Activated T-helper 1 cell treated with anti-CD3 and anti-CD28 coated beads, Interleukin-12 subunit alpha, Interleukin-12 subunit beta, Interleukin-2, Interleukin-4 antibody, amounts not matched to agents 30 ng/mL and 10 ng/mL and 1 ng/mL, durations not matched to agents 14 hours and 24 hours and 36 hours (primary cell): ENCODE measurements at regions not wholly inside any gene's neighbourhood (a gene's known extent, or its start where the extent isn't known, plus 50 kb on each side); places are given as distances from the start of the nearest gene placed in this dataset.
"Not testable (repeated sequence)": the region's sequence is repeated elsewhere in the genome, so short reads cannot be mapped to it uniquely, and the experiment has no call there.

Source experiments
- DNase-seq: peaks from one replicate; pipeline ENCODE4 v3.0.0; 2021; ENCODE audit warnings: low spot score
- H3K27ac Mint-ChIP-seq: one replicate; pipeline ENCODE4 v1.8.0; 2021; ENCODE audit warnings: mild to moderate bottlenecking, mixed read lengths
- H3K27me3 Mint-ChIP-seq: one replicate; pipeline ENCODE4 v1.8.0; 2022; ENCODE audit warnings: mild to moderate bottlenecking, moderate library complexity, mixed read lengths; ENCODE audit not compliant: insufficient read depth
- H3K36me3 Mint-ChIP-seq: one replicate; pipeline ENCODE4 v1.8.0; 2021; ENCODE audit warnings: low read depth, mixed read lengths
- H3K4me1 Mint-ChIP-seq: one replicate; pipeline ENCODE4 v1.8.0; 2021; ENCODE audit warnings: low read depth, mixed read lengths
- H3K4me3 Mint-ChIP-seq: one replicate; pipeline ENCODE4 v1.8.0; 2021; ENCODE audit warnings: mild to moderate bottlenecking, moderate library complexity, mixed read lengths
- H3K9me3 Mint-ChIP-seq: one replicate; pipeline ENCODE4 v1.8.0; 2021; ENCODE audit warnings: mixed read lengths
- intact Hi-C: fragments of 100-400 bp; cut with micrococcal nuclease; formaldehyde crosslinking; loops from one replicate; pipeline ENCODE4 v1.15.1; 2024

DNA sequence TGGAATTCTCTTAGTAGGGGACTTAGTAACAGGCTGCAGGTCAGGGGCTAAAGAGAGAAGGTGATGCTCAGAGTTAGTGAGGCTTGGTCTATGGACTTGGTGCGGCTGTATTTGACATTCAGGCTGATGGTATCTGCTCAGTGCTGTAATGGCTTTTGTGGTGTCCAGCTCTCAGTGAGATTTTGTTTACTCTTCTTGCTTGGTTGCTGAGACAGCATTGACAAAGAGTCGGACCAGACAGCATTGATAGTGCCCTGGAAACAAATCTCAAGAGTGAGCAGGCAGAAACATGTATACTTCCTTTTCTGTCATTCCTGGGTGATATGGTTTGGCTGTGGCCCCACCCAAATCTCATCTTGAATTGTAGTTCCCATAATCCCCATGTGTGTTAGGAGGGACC lies 202.0 kb downstream of the STK31 start:
- no peak for DNase-seq
- no peak overlapping the region for H3K27ac Mint-ChIP-seq
- no peaks in the 10 kb centered on the region for H3K36me3 Mint-ChIP-seq
- peaks cover 8% of the 10 kb centered on the region for H3K27me3 Mint-ChIP-seq
- no peak overlapping the region for H3K4me3 Mint-ChIP-seq
- H3K4me1 Mint-ChIP-seq: no peaks in the 10 kb centered on the region
- intact Hi-C loops: no loop called here
- peaks cover 12% of the 10 kb centered on the region for H3K9me3 Mint-ChIP-seq

GRCh38 chr7:23913016-23913415 lies 203.0 kb downstream of the STK31 start:
- H3K27ac Mint-ChIP-seq: no peak overlapping the region
- H3K4me1 Mint-ChIP-seq: no peaks in the 10 kb centered on the region
- intact Hi-C loops: no loop called here
- H3K36me3 Mint-ChIP-seq: no peaks in the 10 kb centered on the region
- peaks cover 12% of the 10 kb centered on the region for H3K9me3 Mint-ChIP-seq
- DNase-seq: no peak
- peaks cover 8% of the 10 kb centered on the region for H3K27me3 Mint-ChIP-seq
- H3K4me3 Mint-ChIP-seq: no peak overlapping the region

- Mint-ChIP-seq H3K4me3 (no peak overlapping the region), H3K9me3 (peaks cover 12% of the 10 kb centered on the region), H3K36me3 (no peaks in the 10 kb centered on the region), H3K27ac (no peak overlapping the region), H3K4me1 (no peaks in the 10 kb centered on the region), H3K27me3 (peaks cover 8% of the 10 kb centered on the region)
- intact Hi-C loops: no loop called here
- no peak for DNase-seq
These were observed 205.2 kb downstream of the STK31 start for GRCh38 chr7:23915236-23915635.

GRCh38 chr7:23918286-23918685 lies 208.3 kb downstream of the STK31 start:
- DNase-seq: no peak
- Mint-ChIP-seq H3K4me1 (no peaks in the 10 kb centered on the region), H3K27ac (no peak overlapping the region), H3K9me3 (no peaks in the 10 kb centered on the region), H3K4me3 (no peak overlapping the region), H3K36me3 (no peaks in the 10 kb centered on the region), H3K27me3 (peaks cover 5% of the 10 kb centered on the region)
- intact Hi-C loops: no loop called here

GRCh38 chr7:23918856-23919255 lies 208.8 kb downstream of the STK31 start:
- H3K4me3 Mint-ChIP-seq: no peak overlapping the region
- no peak for DNase-seq
- no peaks in the 10 kb centered on the region for H3K9me3 Mint-ChIP-seq
- peaks cover 5% of the 10 kb centered on the region for H3K27me3 Mint-ChIP-seq
- H3K27ac Mint-ChIP-seq: no peak overlapping the region
- H3K4me1 Mint-ChIP-seq: no peaks in the 10 kb centered on the region
- H3K36me3 Mint-ChIP-seq: no peaks in the 10 kb centered on the region
- intact Hi-C loops: no loop called here

- intact Hi-C loops: no loop called here
- Mint-ChIP-seq H3K27ac (no peak overlapping the region), H3K27me3 (no peaks in the 10 kb centered on the region), H3K36me3 (no peaks in the 10 kb centered on the region), H3K9me3 (no peaks in the 10 kb centered on the region), H3K4me3 (no peak overlapping the region), H3K4me1 (no peaks in the 10 kb centered on the region)
- DNase-seq: no peak
These were observed 215.1 kb downstream of the STK31 start for GRCh38 chr7:23925088-23925487.

- intact Hi-C loops: no loop called here
- DNase-seq: no peak
- H3K27me3 Mint-ChIP-seq: no peaks in the 10 kb centered on the region
- H3K9me3 Mint-ChIP-seq: no peaks in the 10 kb centered on the region
- H3K4me1 Mint-ChIP-seq: no peaks in the 10 kb centered on the region
- no peaks in the 10 kb centered on the region for H3K36me3 Mint-ChIP-seq
- no peak overlapping the region for H3K4me3 Mint-ChIP-seq
- H3K27ac Mint-ChIP-seq: no peak overlapping the region
These were observed 217.8 kb downstream of the STK31 start for GRCh38 chr7:23927709-23928417.

DNA sequence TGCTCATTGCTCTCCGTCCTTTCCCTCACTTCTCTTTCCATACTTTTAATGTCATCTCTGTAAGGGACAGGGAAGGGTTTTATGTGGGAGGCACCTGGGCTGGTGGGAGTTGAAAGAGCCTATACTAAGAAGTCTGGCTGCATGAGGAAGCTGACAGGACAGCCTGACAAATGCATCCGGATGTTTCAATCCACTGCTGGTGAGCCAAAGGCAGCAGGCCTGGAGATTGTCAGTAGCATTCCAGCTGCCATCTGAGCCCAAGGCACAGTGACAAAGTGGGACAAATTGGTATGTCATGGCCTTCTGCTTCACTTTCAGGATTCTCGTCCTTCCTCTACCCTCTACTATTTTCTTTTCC lies 218.4 kb downstream of the STK31 start:
- no peaks in the 10 kb centered on the region for H3K9me3 Mint-ChIP-seq
- no peak overlapping the region for H3K27ac Mint-ChIP-seq
- H3K27me3 Mint-ChIP-seq: no peaks in the 10 kb centered on the region
- no peaks in the 10 kb centered on the region for H3K36me3 Mint-ChIP-seq
- no peak overlapping the region for H3K4me3 Mint-ChIP-seq
- no peak for DNase-seq
- intact Hi-C loops: no loop called here
- no peaks in the 10 kb centered on the region for H3K4me1 Mint-ChIP-seq

GRCh38 chr7:23930312-23930711 lies 220.3 kb downstream of the STK31 start:
- H3K36me3 Mint-ChIP-seq: no peaks in the 10 kb centered on the region
- intact Hi-C loops: no loop called here
- no peak for DNase-seq
- no peaks in the 10 kb centered on the region for H3K4me1 Mint-ChIP-seq
- H3K4me3 Mint-ChIP-seq: no peak overlapping the region
- no peaks in the 10 kb centered on the region for H3K27me3 Mint-ChIP-seq
- H3K27ac Mint-ChIP-seq: no peak overlapping the region
- H3K9me3 Mint-ChIP-seq: no peaks in the 10 kb centered on the region

DNA sequence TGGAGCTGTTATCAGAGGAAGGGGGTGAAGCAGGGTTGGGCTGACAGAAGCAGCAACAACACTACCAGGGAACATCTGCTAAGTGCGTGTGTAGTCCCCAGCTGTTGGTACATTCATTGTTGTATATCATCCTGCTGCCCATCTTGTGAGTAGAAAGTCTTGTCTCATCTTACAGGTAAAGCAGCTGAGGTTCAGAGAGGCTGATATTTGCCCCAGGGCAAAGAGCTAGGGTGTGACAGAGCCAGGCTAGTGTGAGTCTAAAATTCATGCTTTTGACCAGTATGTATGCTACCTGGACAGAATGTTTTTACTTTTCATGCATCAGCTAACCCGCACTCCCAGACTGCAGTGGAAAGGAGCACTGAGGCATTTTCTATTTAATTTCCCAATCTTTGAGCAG lies 221.6 kb downstream of the STK31 start:
- no peaks in the 10 kb centered on the region for H3K27me3 Mint-ChIP-seq
- no peaks in the 10 kb centered on the region for H3K36me3 Mint-ChIP-seq
- no peak overlapping the region for H3K27ac Mint-ChIP-seq
- DNase-seq: no peak
- intact Hi-C loops: no loop called here
- no peaks in the 10 kb centered on the region for H3K4me1 Mint-ChIP-seq
- H3K9me3 Mint-ChIP-seq: no peaks in the 10 kb centered on the region
- no peak overlapping the region for H3K4me3 Mint-ChIP-seq

- peaks cover 1% of the 10 kb centered on the region for H3K27me3 Mint-ChIP-seq
- no peaks in the 10 kb centered on the region for H3K36me3 Mint-ChIP-seq
- intact Hi-C loops: no loop called here
- H3K9me3 Mint-ChIP-seq: no peaks in the 10 kb centered on the region
- DNase-seq: no peak
- H3K27ac Mint-ChIP-seq: no peak overlapping the region
- no peak overlapping the region for H3K4me3 Mint-ChIP-seq
- no peaks in the 10 kb centered on the region for H3K4me1 Mint-ChIP-seq
These were observed 228.2 kb downstream of the STK31 start for GRCh38 chr7:23938215-23938614.

DNA sequence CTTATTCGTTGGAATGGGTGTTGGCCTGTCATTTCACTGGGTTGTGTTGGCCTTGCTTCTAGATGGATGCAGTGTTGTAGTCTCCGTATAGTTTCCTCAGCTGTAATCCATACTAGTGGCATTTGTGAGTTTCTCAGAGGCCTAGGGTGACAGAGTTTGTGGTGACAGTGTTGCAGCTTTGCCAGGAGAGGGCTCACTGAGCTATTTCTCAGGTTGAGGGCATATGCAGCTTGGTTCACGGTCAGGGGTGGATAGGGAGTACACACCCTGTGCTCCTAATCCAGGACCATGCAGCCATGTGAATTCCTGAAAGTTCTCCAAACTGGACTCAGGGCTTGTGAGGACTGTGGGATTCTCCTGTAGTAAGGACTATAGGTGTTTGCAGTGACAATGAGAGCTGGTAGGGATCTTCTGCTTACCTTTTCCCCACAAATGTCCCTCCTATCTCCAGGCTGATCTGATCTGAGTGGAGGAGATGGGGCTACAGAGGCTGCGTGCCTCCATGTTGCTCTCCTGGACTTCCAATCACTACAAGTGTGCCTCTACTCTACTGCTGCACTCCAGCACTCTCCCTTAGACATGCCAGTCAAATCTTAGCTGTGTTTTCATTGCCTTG lies 229.0 kb downstream of the STK31 start:
- no peaks in the 10 kb centered on the region for H3K36me3 Mint-ChIP-seq
- no peak overlapping the region for H3K4me3 Mint-ChIP-seq
- no peaks in the 10 kb centered on the region for H3K4me1 Mint-ChIP-seq
- intact Hi-C loops: no loop called here
- no peak overlapping the region for H3K27ac Mint-ChIP-seq
- H3K27me3 Mint-ChIP-seq: peaks cover 1% of the 10 kb centered on the region
- H3K9me3 Mint-ChIP-seq: no peaks in the 10 kb centered on the region
- no peak for DNase-seq

DNA sequence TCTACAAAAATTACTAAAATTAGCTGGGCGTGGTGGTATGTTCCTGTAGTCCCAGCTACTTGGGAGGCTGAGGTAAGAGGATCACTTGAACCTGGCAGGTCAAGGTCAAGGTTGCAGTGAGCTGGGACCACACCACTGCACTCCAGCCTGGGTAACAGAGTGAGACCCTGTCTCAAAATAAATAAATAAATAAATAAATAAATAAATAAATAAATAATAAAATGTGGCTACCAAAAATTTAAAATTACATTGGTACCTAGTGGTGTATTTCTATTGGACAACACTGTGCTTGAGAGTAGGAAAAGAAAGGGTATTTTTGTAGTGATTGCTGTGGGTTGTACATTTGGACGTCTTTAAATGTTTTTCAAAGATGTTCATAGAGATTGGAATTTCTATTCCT lies 229.7 kb downstream of the STK31 start:
- DNase-seq, H3K27me3 Mint-ChIP-seq, H3K27ac Mint-ChIP-seq, intact Hi-C loops, H3K4me1 Mint-ChIP-seq, H3K9me3 Mint-ChIP-seq, H3K4me3 Mint-ChIP-seq, H3K36me3 Mint-ChIP-seq: not testable (repeated sequence)

DNA sequence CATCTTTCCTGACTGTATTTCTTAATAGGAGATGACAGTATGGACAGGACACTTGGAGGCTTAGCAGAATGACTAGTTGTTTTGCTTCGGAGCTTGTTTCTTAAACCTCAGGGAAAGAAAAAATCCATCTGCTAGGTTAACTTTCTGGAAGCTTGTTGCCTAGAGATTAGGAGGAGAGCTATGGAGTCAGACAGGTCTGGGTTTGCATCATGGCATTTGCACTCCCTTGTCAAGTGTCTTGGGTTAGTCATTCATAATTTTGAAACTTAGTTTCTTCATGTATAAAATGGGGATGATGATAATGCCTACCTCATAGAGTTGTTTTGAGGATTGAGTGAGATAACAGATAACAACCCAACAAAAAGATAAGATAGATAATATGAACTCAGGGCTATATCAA lies 231.5 kb downstream of the STK31 start:
- no peaks in the 10 kb centered on the region for H3K36me3 Mint-ChIP-seq
- H3K4me1 Mint-ChIP-seq: no peaks in the 10 kb centered on the region
- H3K9me3 Mint-ChIP-seq: no peaks in the 10 kb centered on the region
- H3K27ac Mint-ChIP-seq: no peak overlapping the region
- H3K4me3 Mint-ChIP-seq: no peak overlapping the region
- DNase-seq: no peak
- intact Hi-C loops: no loop called here
- peaks cover 3% of the 10 kb centered on the region for H3K27me3 Mint-ChIP-seq
